ENCODE measurements at regions not wholly inside any gene's neighbourhood (a gene's known extent, or its start where the extent isn't known, plus 50 kb on each side); places are given as distances from the start of the nearest gene placed in this dataset.

DNA sequence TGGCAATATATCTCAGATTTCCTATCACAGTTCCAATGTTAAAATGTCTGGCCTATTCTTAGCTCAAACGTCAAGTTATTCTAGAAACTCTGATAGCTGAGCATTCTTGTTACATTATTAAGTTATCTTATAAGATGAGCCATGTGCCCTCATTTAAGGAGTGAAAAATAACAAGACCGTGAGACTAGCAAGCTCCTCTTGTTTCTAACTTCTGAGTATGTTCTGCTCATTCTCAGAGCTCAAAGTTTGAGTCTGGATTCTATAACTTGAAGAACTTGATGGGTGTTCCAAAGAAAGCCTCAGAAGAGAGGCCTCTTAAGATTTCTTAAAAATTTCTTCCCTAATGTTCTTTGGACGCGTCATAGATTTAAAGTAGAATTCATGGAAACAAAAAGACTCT lies 215.2 kb downstream of the HTR7 start:
- no peak for ATAC-seq (replicated peaks)
- Mint-ChIP-seq H3K4me1 (ENCODE audit: low read depth in 2 of 2) (no peaks in the 10 kb centered on the region), H3K9me3 (peaks cover 0 to 5% of the 10 kb centered on the region in 2 donors), H3K4me3 (no peak overlapping the region), H3K27me3 (no peaks in the 10 kb centered on the region), H3K36me3 (ENCODE audit: insufficient read depth) (no peaks in the 10 kb centered on the region), H3K27ac (no peak overlapping the region)
- DNase-seq = no peak

DNA sequence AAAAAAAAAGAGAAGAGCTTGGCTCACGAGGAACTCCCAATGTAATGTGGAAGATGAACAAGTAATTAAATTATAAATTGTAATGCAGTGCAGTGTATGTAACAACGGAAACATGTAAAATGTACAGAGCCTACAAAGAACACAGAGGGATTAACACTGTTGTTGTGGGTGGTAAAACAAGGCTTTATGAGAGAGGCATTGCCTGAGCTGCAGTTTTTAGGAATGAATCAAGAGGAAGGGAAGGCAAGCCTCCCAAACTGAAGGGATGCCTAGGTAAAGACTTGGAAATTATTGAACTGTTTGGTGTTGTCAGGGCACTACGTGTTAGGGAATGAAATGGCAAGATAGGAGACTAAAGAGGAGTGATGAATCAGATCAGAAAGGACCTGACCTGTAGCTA lies 213.7 kb downstream of the HTR7 start:
- Mint-ChIP-seq H3K4me3 (no peak overlapping the region), H3K9me3 (peaks cover 0 to under 1% of the 10 kb centered on the region in 2 donors), H3K27me3 (no peaks in the 10 kb centered on the region), H3K36me3 (ENCODE audit: insufficient read depth) (no peaks in the 10 kb centered on the region), H3K27ac (no peak overlapping the region), H3K4me1 (ENCODE audit: low read depth in 2 of 2) (no peaks in the 10 kb centered on the region)
- ATAC-seq (replicated peaks) (no peak), DNase-seq (no peak)

DNA sequence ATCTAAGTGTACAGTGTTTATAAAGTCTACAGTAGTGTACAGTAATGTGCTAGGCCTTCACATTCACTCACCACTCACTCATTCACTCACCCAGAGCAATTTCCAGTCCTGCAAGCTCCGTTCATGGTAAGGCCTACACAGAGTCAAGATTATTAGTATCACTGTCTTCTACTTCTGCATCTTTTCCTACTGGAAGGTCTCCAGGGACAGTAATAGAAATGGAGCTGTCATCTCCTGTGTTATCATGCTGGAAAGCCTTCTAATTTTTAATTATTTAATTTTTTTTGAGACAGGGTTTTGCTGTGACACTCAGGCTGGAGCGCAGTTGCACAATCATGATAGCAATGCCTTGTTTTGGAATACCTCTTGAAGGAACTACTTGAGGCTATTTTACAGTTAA lies 207.0 kb downstream of the HTR7 start:
- DNase-seq = no peak
- no peak overlapping the region for H3K27ac Mint-ChIP-seq
- no peaks in the 10 kb centered on the region for H3K27me3 Mint-ChIP-seq
- no peaks in the 10 kb centered on the region for H3K36me3 Mint-ChIP-seq (ENCODE audit: insufficient read depth)
- peaks cover 4 to 10% of the 10 kb centered on the region in 2 donors for H3K9me3 Mint-ChIP-seq
- no peak overlapping the region for H3K4me3 Mint-ChIP-seq
- ATAC-seq (replicated peaks) = no peak
- no peaks in the 10 kb centered on the region for H3K4me1 Mint-ChIP-seq (ENCODE audit: low read depth in 2 of 2)

DNA sequence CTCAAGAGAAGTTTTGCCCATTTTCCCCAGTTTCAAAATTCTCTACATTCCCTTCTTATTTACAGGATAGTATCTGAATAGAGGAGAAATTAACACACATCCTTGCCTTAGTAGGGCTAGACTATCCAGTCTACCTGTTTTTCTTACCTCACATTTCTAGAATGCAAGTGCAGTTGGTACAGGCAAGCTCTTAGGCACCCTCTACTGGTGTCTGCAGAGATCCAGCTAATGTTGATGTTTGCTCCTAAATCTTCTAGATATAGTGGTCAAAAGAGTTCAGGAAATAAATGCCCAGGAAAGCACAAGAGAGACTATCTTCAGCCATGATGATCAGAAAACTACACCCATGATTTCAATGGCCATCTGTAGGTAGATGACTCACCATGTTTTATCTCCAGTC lies 205.3 kb downstream of the HTR7 start:
- no peak for ATAC-seq (replicated peaks)
- Mint-ChIP-seq H3K4me3 (no peak overlapping the region), H3K9me3 (peaks cover 4 to 10% of the 10 kb centered on the region in 2 donors), H3K27ac (no peak overlapping the region), H3K4me1 (ENCODE audit: low read depth in 2 of 2) (no peaks in the 10 kb centered on the region), H3K36me3 (ENCODE audit: insufficient read depth) (no peaks in the 10 kb centered on the region), H3K27me3 (no peaks in the 10 kb centered on the region)
- no peak for DNase-seq

DNA sequence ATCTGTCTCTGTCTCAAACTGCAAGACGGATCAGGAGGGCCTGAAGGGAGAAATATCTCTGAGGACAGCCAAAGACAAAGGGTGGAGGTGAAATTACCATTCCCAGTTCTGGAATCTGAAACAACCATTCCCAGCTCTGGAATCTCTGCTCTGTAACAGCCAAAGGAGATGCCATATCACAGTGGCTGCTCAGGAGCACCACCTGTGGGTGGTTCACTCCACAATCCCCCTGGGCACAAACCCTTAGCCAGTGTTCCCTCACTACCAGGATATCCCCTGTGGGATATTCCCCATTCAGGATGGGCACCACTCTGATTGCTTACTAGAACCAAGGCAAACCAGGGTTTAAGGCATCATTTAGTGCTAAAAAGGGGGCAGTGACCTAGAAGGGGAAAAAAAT lies 199.0 kb downstream of the HTR7 start:
- Mint-ChIP-seq H3K9me3 (peaks cover 3 to 9% of the 10 kb centered on the region in 2 donors), H3K4me1 (ENCODE audit: low read depth in 2 of 2) (no peaks in the 10 kb centered on the region), H3K27ac (no peak overlapping the region), H3K27me3 (peaks cover 0 to 4% of the 10 kb centered on the region in 2 donors), H3K4me3 (no peak overlapping the region), H3K36me3 (ENCODE audit: insufficient read depth) (no peaks in the 10 kb centered on the region)
- DNase-seq (no peak), ATAC-seq (replicated peaks) (no peak)

DNA sequence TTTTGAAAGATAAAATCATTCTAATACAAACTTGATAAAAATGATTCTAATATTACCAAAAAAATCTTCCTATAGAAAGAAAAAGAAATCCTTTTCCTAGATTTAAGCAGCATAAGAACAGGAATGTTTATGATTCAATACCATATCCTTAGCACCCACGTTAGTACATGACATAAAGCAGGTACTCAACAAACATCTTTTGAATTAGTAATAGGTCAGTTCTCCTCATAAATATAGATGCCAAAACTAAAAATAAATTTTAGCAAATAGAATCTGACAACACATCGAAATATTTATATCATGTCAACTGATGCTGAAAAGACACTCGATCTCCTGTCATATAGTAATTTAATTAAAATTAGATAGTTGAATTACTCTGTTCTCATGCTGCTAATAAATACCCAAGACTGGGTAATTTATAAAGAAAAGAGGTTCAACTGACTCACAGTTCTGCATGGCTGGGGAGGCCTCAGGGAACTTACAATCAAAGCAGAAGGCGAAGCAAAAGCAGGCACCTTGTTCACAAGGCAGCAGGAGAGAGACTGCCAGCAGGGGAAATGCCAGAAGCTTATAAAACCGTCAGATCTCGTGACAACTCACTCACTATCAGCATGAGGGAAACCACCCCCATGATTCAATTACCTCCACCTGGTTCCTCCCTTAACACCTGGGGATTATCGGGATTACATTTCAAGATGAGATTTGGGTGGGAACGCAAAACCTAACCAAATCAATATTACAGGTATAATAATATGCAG lies 191.8 kb downstream of the HTR7 start:
- DNase-seq (no peak), ATAC-seq (replicated peaks) (no peak)
- Mint-ChIP-seq H3K36me3 (ENCODE audit: insufficient read depth) (no peaks in the 10 kb centered on the region), H3K9me3 (peaks cover 0 to 5% of the 10 kb centered on the region in 2 donors), H3K4me1 (ENCODE audit: low read depth in 2 of 2) (no peaks in the 10 kb centered on the region), H3K27me3 (peaks cover 0 to 4% of the 10 kb centered on the region in 2 donors), H3K4me3 (no peak overlapping the region), H3K27ac (no peak overlapping the region)

DNA sequence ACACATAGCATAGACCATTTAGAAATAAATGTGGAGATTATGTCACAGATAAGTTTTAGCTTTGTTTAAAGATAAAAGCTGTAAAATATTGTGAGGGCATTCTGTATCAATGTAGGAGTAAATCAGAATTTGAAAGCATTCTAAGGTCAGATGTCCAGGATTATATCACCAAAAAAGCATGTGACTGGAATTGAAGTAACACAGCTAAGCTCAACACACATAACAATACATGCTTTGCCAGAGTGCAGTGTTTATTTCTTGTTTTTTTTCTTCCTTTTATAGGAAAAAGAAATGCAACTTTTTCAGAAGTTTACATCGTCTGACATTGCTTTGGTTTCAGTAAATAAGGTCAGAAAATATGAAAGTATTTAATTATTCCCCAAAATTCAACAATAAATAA lies 183.4 kb downstream of the HTR7 start:
- Mint-ChIP-seq H3K36me3 (ENCODE audit: insufficient read depth) (no peaks in the 10 kb centered on the region), H3K27me3 (no peaks in the 10 kb centered on the region)
- no peak for ATAC-seq (replicated peaks)

DNA sequence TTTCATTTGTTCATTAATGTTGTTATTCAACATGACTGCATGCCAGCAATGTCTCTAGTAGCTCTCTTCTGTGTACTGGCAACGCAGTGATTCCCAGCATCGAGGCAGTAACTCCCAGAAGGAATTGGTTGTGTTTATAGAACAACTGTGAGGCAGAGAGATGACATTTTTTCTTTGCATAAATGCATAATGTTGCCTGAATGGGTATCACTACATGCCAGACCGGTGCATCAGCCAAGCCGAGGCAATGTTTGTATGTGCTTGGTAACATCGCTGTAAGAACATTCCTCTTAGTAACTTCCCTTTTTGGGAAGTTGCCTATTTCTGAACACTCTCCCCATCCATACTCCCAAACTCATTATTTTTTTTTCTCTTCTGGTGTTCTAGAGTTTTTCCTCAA lies 182.9 kb downstream of the HTR7 start:
- Mint-ChIP-seq H3K36me3 (ENCODE audit: insufficient read depth) (no peaks in the 10 kb centered on the region), H3K4me3 (no peak overlapping the region), H3K27ac (no peak overlapping the region), H3K4me1 (ENCODE audit: low read depth in 2 of 2) (no peaks in the 10 kb centered on the region), H3K9me3 (peaks cover 0 to 5% of the 10 kb centered on the region in 2 donors), H3K27me3 (no peaks in the 10 kb centered on the region)
- ATAC-seq (replicated peaks) (no peak), DNase-seq (no peak)

More for the DNA sequence above, 183.4 kb downstream of the HTR7 start:
- Mint-ChIP-seq H3K4me1 (ENCODE audit: low read depth in 2 of 2) (no peaks in the 10 kb centered on the region), H3K9me3 (peaks cover 0 to 5% of the 10 kb centered on the region in 2 donors), H3K4me3 (no peak overlapping the region), H3K27ac (no peak overlapping the region)
- no peak for DNase-seq

DNA sequence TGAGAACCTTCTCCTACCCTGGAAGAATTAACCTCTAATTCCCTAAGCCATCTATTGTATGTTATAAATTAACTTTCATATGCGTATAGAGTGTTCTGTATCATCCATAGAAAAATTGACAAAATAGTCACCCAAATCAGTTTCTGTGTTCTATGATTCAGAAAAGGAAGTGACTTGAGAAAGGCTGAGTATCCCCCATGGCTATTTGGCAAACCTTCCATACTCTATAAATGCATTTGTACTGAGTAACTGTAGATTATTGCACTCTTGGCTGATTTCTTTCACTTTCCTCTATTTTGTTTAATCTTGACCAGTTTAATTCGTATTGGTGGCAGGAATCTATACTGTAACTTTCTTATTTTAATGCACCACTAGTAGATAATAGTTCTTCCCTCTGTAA lies 182.2 kb downstream of the HTR7 start:
- Mint-ChIP-seq H3K4me1 (ENCODE audit: low read depth in 2 of 2) (no peaks in the 10 kb centered on the region), H3K27ac (no peak overlapping the region), H3K36me3 (ENCODE audit: insufficient read depth) (no peaks in the 10 kb centered on the region), H3K4me3 (no peak overlapping the region), H3K27me3 (no peaks in the 10 kb centered on the region), H3K9me3 (peaks cover 0 to 4% of the 10 kb centered on the region in 2 donors)
- no peak for DNase-seq
- no peak for ATAC-seq (replicated peaks)
